ENCODE measurements at regions not wholly inside any gene's neighbourhood (a gene's known extent, or its start where the extent isn't known, plus 50 kb on each side); places are given as distances from the start of the nearest gene placed in this dataset.

- DNase-seq (ENCODE audit: low read depth in 2 of 2) = no peak
Measured at GRCh38 chr19:30634996-30635975, 263.1 kb downstream of the ZNF536 start.

- no peak for DNase-seq (ENCODE audit: low read depth in 2 of 2)
Measured at GRCh38 chr19:30634131-30634830, 262.1 kb downstream of the ZNF536 start.

- DNase-seq (ENCODE audit: low read depth in 2 of 2) = no peak
Measured at GRCh38 chr19:30631033-30631370, 258.8 kb downstream of the ZNF536 start.

GRCh38 chr19:30630289-30631032 lies 258.3 kb downstream of the ZNF536 start:
- DNase-seq (ENCODE audit: low read depth in 2 of 2) = no peak

GRCh38 chr19:30629086-30629485 lies 256.9 kb downstream of the ZNF536 start:
- DNase-seq (ENCODE audit: low read depth in 2 of 2) = no peak

GRCh38 chr19:30626626-30626966 lies 254.4 kb downstream of the ZNF536 start:
- DNase-seq (ENCODE audit: low read depth in 2 of 2) = no peak

- no peak for DNase-seq (ENCODE audit: low read depth in 2 of 2)
Measured at GRCh38 chr19:30625947-30626625, 253.9 kb downstream of the ZNF536 start.

GRCh38 chr19:30622276-30622675 lies 250.1 kb downstream of the ZNF536 start:
- no peak for DNase-seq (ENCODE audit: low read depth in 2 of 2)

- no peak for DNase-seq (ENCODE audit: low read depth in 2 of 2)
Measured at GRCh38 chr19:30621326-30621920, 249.2 kb downstream of the ZNF536 start.

GRCh38 chr19:30620354-30620753 lies 248.2 kb downstream of the ZNF536 start:
- DNase-seq (ENCODE audit: low read depth in 2 of 2) = no peak

GRCh38 chr19:30609656-30610270 lies 237.6 kb downstream of the ZNF536 start:
- no peak for DNase-seq (ENCODE audit: low read depth in 2 of 2)

GRCh38 chr19:30608471-30608870 lies 236.3 kb downstream of the ZNF536 start:
- DNase-seq (ENCODE audit: low read depth in 2 of 2) = no peak

Measured in stimulated activated CD8-positive, alpha-beta memory T cell treated with anti-CD3 and anti-CD28 coated beads, Interleukin-7, amount 100 ng/mL, for 1 hour (primary cell).